ENCODE measurements at regions not wholly inside any gene's neighbourhood (a gene's known extent, or its start where the extent isn't known, plus 50 kb on each side); places are given as distances from the start of the nearest gene placed in this dataset.
"Not testable (repeated sequence)": the region's sequence is repeated elsewhere in the genome, so short reads cannot be mapped to it uniquely, and the experiment has no call there.

GRCh38 chr7:125833839-125834238, 904.2 kb upstream of the POT1 start:
- no peak for DNase-seq

- no peak for DNase-seq
Observed at GRCh38 chr7:125830743-125831142, 901.1 kb upstream of the POT1 start.

- DNase-seq: no peak
Observed at GRCh38 chr7:125828153-125828700, 898.6 kb upstream of the POT1 start.

GRCh38 chr7:125823538-125823937, 893.9 kb upstream of the POT1 start:
- no peak for DNase-seq

GRCh38 chr7:125820495-125820894, 890.9 kb upstream of the POT1 start:
- DNase-seq: no peak

GRCh38 chr7:125814100-125814499, 884.5 kb upstream of the POT1 start:
- no peak for DNase-seq

GRCh38 chr7:125806491-125806890, 876.9 kb upstream of the POT1 start:
- DNase-seq: not testable (repeated sequence)

- no peak for DNase-seq
Observed at GRCh38 chr7:125804273-125804672, 874.6 kb upstream of the POT1 start.

- DNase-seq: no peak
Observed at GRCh38 chr7:125780153-125780552, 850.5 kb upstream of the POT1 start.

- peak; percentile 78 for DNase-seq
Observed at GRCh38 chr7:125775317-125775716, 845.7 kb upstream of the POT1 start.

GRCh38 chr7:125773113-125773785, 843.6 kb upstream of the POT1 start:
- DNase-seq: no peak

GRCh38 chr7:125747966-125748365, 818.3 kb upstream of the POT1 start:
- DNase-seq: no peak

- no peak for DNase-seq
Observed at GRCh38 chr7:125746510-125746909, 816.9 kb upstream of the POT1 start.

- no peak for DNase-seq
Observed at GRCh38 chr7:125727215-125727614, 797.6 kb upstream of the POT1 start.

- no peak for DNase-seq
Observed at GRCh38 chr7:125695626-125696025, 766.0 kb upstream of the POT1 start.

- no peak for DNase-seq
Observed at GRCh38 chr7:125683156-125683555, 753.5 kb upstream of the POT1 start.

- DNase-seq: no peak
Observed at GRCh38 chr7:125681508-125681907, 751.9 kb upstream of the POT1 start.

- DNase-seq: no peak
Observed at GRCh38 chr7:125678771-125679170, 749.1 kb upstream of the POT1 start.

GRCh38 chr7:125675640-125676039, 746.0 kb upstream of the POT1 start:
- no peak for DNase-seq

GRCh38 chr7:125675169-125675568, 745.5 kb upstream of the POT1 start:
- DNase-seq: no peak

- no peak for DNase-seq
Observed at GRCh38 chr7:125670926-125671572, 741.4 kb upstream of the POT1 start.

- DNase-seq: no peak
Observed at GRCh38 chr7:125668321-125668993, 738.8 kb upstream of the POT1 start.

- DNase-seq: no peak
Observed at GRCh38 chr7:125664625-125665024, 735.0 kb upstream of the POT1 start.

- DNase-seq: no peak
Observed at GRCh38 chr7:125663961-125664360, 734.3 kb upstream of the POT1 start.

Measured in NCI-H1105 (cell line).